Activated CD8-positive, alpha-beta memory T cell treated with anti-CD3 and anti-CD28 coated beads for 24 hours (primary cell): ENCODE measurements at regions not wholly inside any gene's neighbourhood (a gene's known extent, or its start where the extent isn't known, plus 50 kb on each side); places are given as distances from the start of the nearest gene placed in this dataset.
"Not testable (repeated sequence)": the region's sequence is repeated elsewhere in the genome, so short reads cannot be mapped to it uniquely, and the experiment has no call there.

Experiments used
- DNase-seq: peaks from one replicate; pipeline ENCODE4 v3.0.0-alpha.2; 2020

DNA sequence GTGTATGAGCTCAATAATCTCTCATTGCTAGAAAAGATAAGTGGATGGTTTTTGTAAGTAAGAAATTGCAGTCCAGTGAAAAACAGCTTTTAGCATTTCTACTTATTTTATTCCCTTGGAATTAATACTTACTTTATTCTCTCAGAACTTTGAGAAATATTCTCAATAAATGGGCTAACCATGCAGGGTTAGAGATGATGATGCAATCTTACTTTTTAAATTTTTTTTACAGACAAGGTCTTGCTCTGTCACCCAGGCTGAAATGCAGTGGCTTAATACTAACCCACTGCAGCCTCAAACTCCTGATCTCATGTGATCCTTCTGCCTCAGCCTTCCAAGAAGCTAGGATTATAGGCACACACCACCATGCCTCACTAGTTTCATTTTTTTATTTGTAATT lies 440.8 kb upstream of the ZP4 start:
- no peak for DNase-seq

DNA sequence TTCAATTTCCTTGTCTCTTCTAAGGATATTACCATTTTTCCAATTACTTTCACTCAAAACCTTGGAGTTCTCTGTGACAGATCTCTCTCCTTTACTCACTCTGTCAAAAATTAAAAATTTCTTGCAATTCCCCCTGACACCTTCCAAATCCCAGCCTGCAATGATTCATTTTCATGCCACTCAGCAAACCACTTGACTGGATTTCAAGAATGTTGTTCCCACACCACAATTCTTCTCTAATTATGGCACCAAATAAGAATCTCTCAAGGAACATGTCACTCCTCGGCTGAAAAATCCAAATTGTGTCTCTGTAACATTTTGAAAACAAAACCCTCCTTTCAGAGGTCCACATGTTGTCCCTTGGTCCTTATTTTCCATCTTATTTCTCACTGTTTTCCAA lies 438.9 kb upstream of the ZP4 start:
- no peak for DNase-seq

DNA sequence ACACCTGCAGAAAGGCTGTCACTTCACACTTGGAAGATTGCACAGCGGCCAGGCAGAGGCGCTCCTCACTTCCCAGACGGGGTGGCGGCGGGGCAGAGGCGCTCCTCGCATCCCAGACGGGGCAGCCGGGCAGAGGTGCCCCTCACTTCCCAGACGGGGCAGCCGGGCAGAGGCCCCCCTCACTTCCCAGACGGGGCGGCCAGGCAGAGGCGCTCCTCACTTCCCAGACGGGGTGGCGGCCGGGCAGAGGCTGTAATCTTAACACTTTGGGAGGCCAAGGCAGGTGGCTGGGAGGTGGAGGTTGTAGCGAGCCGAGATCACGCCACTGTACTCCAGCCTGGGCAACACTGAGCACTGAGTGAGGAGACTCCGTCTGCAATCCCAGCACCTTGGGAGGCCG lies 436.3 kb upstream of the ZP4 start:
- not testable (repeated sequence) for DNase-seq

DNA sequence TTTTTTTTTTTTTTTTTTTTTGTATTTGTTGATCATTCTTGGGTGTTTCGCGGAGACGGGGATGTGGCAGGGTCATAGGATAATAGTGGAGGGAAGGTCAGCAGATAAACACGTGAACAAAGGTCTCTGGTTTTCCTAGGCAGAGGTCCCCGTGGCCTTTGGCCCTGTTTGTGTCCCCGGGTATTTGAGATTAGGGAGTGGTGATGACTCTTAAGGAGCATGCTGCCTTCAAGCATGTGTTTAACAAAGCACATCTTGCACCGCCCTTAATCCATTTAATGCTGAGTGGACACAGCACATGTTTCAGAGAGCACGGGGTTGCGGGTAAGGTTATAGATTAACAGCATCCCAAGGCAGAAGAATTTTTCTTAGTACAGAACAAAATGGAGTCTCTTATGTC lies 435.8 kb upstream of the ZP4 start:
- DNase-seq = not testable (repeated sequence)

DNA sequence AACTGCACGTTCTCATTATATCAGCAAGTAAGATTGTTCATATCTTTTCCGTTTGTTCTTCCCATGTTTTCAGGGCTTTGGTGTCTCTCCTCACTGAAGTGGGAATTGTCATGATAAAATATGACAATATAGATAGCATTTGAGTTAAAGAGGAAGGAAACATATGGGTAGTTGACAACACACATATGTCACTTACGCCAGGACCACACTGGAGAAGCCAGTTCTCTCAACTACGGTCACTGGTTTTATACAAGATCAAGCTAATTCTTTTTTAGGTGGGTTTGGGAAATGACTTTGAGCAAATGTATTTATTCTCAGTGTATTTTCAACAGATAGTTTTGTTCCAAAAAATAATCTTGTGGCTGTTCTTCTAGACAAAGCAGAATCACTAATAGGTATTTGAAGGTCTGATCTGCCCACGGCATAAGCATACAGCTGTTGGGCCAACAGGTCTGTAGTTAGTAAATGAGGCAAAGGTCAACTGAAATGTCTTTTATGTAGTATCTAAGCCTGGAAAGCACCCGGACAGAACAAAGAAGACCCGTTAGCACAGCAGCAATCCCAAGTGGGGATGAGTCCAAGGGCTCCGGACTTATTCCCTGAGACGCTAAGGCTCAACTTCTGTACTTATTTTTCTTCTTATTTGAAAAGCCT lies 433.6 kb upstream of the ZP4 start:
- no peak for DNase-seq

DNA sequence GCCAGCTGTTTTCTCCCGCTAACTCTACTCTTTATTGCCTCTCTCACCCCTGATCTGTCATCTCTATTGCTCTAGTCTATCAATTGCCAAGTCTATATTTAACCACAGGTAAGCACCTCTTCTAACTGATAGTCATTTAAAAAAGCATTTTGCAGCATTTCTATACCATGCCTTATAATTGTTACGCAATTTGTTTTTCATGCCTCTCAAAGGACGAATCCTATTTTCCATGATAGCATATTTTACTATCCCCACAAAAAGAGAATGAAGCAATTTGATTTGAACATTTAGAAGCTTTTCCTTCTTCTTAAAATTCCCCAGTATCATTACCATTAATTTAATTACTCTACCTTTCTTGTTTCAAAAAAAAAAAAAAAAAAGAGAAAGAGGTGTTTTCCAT lies 432.8 kb upstream of the ZP4 start:
- DNase-seq = no peak

DNA sequence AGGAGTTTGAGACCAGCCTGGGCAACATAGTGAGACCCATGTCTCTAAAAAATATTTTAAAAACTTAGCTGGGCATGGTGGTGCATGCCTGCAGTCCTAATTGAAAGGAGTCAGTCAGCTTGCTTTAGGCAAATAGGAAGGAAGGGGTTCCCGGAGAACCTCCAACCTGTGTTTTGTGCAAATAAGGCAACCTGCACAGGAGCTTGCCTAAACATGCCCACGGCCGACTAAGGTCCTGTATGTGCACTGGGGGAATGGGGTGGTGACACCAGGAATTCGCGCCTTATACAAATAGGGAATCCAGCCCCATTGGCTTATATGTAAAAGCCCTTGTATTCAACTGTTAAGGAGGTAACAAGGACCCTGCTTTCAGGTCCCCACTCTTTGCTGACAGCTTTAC lies 429.2 kb upstream of the ZP4 start:
- no peak for DNase-seq

DNA sequence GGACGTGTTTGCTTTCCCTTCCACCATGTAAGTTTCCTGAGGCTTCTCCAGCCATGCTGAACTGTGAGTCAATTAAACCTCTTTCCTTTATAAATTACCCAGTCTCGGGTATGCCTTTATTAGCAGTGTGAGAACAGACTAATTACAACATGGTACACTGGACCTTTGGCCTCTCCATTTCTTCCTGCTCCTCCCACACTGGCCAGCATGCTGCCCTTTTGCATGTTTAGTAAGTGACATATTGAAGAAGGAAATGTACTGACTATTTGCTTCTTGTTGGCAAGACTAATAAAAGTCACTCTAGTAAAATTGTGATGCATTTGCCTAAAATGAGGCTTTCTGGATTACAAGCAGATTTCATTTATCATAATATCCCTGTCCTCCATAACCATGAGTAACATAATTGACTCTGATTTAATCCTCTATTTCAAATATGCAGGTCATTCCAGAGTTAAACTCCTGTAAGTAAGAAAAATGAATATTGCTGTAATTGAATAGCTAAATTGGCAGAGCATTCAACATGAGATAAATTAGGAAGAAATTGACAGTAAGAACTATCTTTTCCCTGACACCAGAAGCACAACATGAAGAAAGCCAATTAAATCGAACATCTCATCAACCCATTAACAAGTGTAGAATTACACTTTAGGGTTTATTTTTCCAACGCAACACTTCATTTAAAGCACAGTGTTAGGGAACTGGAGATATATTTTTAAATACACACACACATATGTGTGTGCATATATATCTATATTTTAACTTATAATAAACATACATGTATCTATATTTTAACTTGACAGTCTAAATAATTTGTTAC lies 427.8 kb upstream of the ZP4 start:
- DNase-seq = no peak

DNA sequence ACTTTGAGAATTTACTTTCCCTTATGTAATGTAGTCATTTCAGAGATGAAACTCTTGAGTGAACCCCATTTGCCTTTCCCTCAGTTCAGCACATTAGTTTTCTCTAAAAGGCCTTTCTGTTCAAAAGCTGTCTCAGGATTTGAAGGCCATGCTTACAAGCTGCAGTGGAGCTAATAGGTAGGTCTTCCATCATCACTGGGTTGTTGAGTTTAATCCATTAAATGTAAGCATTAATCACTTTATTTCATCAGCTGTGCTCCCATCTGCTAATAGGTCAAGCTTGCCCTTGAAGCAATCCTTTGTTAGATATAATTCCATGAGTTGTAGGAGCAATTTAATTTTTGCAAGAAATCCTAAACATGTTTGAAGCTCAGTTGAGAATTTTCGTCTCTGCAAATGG lies 422.2 kb upstream of the ZP4 start:
- no peak for DNase-seq

DNA sequence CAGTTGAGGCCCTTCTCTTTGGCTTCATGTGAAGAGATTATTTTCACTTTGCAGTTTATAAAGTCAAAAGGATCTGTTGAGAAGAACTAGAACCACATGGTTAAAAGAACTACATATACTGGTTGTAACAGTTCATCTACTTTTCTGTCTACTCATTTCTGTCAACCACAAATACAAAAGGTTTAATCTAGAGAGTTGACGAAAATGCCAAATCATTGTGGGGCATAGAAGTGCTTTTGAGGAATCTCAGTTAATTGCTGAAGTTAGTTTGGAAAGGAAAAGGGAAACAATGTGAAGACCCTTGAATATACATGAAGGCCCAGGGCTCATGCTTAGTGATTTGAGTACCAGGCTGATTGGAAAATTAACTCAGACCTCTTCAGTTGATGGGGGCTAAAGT lies 415.7 kb upstream of the ZP4 start:
- DNase-seq = no peak

DNA sequence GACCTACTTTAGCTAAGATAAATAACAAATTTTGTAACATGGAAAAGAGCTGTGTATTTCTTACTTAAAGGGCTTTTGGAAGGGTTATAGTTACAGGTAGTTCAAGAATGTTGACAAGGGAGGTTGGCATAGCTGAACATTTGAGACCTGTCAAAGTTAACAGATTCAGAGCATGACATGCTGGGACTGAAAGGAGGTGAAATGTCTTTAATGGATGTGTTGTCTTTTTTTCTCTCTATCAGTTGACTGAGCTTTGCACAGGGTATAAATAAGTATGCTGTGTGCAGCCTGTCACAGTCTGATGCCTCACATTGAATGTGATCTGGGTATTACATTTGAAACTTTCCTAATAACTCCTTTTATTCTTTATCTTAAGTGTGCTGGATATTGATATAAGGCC lies 411.9 kb upstream of the ZP4 start:
- DNase-seq = no peak

DNA sequence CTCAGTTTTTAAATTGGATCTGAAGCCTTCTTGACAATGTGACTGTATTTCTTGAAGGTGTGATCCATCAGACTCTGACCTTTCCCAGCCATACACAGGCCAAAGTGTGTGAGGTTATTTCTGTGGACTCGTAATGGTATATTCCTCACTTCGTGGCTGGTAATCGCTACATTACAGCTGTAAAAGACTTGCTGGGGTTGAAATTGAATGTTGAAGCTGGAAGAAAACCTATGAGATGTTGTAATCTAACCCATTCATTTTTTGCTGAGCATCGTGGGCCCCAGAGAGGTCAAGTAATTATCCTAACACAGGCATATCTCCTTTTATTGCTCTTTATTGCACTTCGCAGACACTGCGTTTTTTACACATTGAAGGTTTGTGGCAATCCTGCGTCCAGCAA lies 405.6 kb upstream of the ZP4 start:
- DNase-seq = no peak

DNA sequence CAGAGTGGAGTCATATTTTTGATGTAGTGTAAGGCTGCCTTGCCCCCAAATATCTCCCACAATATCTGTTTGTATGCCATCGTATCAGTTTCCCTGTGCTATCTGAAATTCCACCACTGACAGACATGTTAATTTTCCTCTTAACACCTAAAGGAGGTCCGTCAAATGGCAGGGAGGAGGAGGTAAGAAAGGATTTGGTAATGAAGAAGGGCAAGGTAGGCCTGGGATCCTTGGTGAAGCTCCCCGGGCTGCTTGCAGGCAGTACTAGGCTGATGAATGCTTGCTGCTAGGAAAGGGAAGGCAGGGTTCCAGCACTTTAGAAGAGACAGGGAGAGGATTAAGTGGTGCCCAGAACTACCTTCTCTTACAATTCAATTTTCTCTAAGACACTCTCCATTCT lies 402.4 kb upstream of the ZP4 start:
- no peak for DNase-seq

DNA sequence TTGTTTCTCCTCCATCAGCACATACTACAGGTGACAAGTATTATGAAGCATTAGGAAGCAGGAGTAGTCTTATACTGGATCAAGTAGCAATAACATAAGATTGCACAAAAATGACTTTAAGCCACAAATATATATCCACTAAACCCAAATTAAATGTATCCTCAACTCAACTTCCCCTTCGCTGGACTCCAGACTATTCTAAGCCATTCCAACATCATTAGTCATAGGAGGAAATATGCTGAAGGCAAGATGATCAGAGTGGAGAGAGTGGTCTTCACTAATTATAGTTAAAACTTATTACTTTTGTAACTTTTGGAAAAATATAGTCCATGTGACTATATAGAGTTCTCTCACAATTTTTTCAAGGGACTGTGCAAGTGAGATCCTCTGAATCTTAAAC lies 390.7 kb upstream of the ZP4 start:
- DNase-seq = no peak

DNA sequence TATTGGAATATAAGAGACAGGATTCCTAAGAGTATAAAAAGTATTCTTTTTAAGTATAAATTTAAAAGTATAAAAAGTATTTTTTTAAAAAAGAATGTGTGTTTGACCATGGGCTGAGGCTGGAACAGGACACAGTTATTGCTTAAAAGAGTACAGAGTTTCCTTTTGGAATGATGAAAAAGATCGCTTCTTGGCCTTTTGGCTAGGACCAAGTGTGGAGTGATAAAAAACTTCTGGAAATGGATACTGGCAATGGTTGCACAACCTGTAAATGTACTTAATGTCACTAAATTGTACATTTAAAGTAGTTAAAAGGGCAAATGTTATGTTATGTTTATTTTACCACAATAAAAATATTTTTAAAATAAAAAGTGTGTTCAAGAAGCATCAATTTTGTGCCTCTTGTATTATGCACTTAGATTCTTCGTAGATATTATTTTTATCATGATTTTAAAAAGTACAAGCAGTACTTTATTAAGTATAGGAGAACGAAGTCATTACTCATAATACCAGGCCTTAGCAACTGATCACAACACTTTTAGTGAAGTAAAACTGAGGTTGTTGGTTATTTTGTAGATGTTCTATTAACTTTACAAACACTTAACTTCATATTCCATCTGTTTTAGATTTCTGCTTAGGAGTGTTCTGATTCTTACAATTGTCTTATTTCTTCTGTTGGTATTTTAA lies 389.1 kb upstream of the ZP4 start:
- DNase-seq = no peak

DNA sequence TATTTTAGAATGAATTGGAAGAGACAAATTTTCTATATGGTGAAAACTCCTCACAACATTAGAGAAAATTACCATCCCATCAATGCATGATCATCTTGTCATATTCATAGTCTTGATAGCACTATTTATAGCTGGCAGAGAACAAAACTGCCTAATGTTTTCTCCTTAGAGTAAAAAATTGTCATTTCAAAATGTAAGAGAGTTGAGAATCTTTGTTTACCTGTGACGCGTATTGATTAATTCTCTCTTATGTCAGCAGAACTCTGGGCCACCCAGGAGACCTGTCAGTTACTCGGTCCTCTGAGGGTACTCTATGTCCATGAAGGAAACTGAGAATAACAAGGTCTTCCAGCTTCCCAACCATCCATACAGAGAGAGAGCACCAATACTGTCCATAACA lies 381.4 kb upstream of the ZP4 start:
- DNase-seq = no peak

DNA sequence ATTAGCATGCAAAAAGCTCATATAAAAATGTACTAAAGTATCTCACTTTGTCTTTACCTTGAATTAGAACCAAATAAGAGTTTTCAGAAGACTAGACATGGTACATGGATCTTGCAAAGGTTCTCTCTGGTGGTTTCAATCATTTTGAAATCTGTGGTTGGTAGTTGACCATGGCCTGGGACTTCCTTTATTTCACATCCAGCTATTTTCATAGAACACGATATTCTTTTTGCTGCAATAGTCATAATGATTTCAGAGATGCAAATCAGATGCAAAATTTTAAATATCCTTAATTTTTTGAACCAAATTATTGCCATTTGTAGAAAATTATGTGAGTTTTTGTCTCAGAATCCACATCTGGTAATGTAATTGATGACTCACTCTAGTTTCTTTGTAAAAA lies 375.1 kb upstream of the ZP4 start:
- no peak for DNase-seq

DNA sequence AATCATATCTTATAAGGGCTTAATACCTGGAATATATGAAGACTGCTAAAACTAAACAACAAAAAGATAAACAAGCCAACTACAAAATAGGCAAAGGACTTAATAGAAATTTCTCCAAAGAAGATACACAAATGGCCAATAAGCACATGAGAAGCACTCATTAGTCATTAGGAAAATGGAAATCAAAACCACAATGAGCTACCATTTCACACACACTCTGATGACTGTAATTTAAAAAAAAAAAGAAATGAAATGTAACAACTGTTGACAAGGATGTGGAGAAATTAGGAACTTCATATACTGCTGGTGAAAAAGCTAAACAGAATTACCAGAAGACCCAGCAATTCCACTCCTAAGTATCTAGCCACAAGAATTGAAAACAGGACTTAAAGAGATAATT lies 374.2 kb upstream of the ZP4 start:
- DNase-seq = no peak

DNA sequence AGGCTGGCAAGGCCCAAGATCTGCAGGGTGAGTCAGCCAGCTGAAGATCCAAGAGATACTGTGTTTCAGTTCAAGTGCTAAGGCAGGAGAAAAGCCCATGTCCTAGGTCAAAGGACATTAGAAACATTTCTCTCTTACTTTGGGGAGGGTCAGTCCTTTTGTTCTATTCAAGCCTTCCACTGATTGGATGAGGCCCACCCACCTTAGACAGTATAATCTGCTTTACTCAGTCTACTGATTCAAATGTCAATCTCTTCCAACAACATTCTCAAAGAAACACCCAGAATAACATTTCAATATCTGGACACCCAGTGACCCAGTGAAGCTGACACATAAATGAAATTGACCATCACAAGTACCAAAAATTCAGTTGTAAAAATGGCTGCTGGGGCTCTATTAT lies 367.8 kb upstream of the ZP4 start:
- no peak for DNase-seq

DNA sequence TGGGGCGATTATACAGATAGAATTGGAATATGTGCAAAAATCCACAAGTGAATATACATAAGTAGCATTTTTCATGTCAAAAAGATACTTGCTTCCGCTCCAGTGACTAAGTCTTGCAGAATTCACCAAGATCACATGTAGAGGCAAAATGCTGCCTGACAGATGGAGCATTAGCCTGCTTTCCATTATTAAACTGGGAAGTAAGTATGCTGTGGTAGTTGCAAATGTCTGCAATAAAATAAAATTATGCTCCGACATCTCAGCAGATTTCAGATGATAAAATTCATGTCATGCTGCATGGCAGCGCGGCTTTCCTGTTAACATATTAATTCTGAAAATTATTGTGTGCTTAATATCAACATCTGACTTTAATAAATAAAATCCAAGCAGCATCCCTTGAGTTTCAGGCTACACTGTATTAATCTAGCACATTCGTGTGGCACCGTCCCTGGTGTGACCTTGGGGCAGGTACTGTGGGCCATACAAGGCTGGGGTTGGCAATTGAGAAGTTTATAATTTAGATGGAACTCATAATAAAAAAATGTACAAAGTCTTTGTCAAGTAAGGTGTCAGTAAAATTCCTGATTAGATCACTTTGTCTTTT lies 366.4 kb upstream of the ZP4 start:
- no peak for DNase-seq

DNA sequence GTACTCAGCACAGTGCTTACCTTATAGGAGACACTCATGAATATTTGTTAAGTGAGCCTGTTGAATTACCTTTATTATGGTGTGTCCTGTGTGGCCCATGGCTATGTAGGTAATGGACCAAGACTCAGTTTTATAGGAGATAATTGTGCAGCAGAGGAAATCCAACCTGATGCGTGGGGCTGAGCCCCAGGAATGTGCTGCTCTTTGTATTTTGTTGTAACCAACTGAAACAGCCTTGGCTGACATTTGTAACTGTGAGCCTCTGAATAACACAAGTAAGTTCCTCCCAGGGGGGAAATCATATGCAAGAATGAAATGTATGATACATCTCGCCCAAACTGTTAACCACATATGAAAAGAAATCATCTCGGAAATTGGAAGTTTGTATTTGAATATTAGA lies 364.2 kb upstream of the ZP4 start:
- DNase-seq = no peak

DNA sequence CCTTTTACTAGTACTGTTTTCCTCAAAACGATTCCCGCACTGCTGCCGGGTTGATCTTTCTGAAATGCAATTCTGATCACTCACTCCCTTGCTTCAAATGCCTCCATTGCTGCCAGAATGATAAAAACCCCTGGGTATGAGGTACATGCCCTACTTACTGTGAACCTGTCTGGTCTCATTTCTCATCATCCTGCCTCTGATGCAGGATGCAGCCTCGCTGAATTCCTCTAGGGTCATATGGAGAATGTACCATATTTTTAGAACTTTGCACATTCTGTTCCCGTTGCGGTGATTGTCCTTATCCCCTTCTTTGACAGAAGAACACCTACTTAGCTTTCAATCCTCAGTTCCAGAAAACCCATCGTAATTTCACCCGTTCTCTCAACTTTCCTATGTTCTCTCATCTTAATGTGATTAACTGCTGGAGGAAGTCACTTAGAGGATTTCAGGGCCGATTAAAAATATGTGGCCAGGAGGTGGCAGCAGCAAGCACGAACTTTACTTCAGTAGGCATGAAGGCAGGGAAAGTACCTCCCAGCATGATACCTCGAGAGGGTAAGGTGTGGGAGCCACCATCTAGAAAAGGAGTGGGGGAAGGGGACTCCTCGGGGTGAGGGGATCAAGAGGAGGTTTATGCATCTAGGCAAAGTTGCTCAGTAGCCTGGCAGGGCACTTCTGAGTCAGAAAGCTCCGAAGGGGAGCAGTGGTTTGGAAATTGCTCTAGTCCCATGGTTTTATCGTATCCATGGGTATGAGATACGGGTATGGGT lies 361.5 kb upstream of the ZP4 start:
- no peak for DNase-seq

DNA sequence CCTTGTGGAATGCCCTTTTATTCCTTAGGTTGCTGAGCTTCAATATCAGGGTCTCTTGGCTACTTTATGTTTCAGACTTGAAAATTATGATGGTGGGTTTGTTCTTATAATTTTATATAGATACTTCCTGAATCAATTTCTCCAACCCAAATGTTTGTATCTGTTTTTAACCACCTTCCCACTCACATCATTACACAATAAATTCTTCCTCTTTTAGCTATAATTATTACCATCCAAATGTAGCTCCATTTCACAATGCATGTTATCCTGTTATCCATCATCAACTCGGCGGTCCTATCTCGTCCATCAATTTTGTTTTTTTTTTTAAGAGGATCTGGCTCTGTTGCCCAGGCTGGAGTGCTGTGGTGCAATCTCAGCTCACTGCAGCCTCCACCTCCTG lies 357.6 kb upstream of the ZP4 start:
- no peak for DNase-seq
